GM23338 (cell line): ENCODE measurements at regions not wholly inside any gene's neighbourhood (a gene's known extent, or its start where the extent isn't known, plus 50 kb on each side); places are given as distances from the start of the nearest gene placed in this dataset.

Experiments used
- CTCF ChIP-seq, 2 experiments: fragments of 200-600 bp in 1 of 2; sonication (generic) in 1 of 2; conservative IDR thresholded peaks; 2 replicates each; pipeline versions ENCODE4 v1.5.1 to v1.6.1; 2016 to 2017; ENCODE audit warnings: antibody characterized with exemption in 2 of 2, low read depth in 2 of 2, mild to moderate bottlenecking in 2 of 2, moderate library complexity in 1 of 2
- POLR2AphosphoS5 ChIP-seq: IDR thresholded peaks from 2 replicates; pipeline ENCODE4 v1.6.1; 2016; ENCODE audit warnings: antibody characterized with exemption, low read depth
- REST ChIP-seq: IDR thresholded peaks from one replicate; pipeline ENCODE4 v1.6.1; 2018; ENCODE audit warnings: antibody characterized with exemption; ENCODE audit not compliant: unreplicated experiment
- ZNF114 ChIP-seq: fragments of 250-450 bp; sonication (Bioruptor Pico); IDR thresholded peaks from 2 replicates; pipeline ENCODE4 v1.5.0; 2020; ENCODE audit warnings: mild to moderate bottlenecking, moderate library complexity
- ZNF462 ChIP-seq: fragments of 250-450 bp; sonication (Bioruptor Pico); IDR thresholded peaks from 2 replicates; pipeline ENCODE4 v1.5.0; 2020; ENCODE audit warnings: mild to moderate bottlenecking, moderate library complexity

- TF ChIP-seq ZNF462 (no peak), CTCF (conservative IDR thresholded peaks at IDR 0.05; ENCODE audit: low read depth in 2 of 2) (no peak), POLR2AphosphoS5 (no peak), REST (no peak), ZNF114 (no peak)
Observed at GRCh38 chr12:131463174-131463573, 247.7 kb upstream of the SFSWAP start.
